ENCODE measurements at regions not wholly inside any gene's neighbourhood (a gene's known extent, or its start where the extent isn't known, plus 50 kb on each side); places are given as distances from the start of the nearest gene placed in this dataset.

DNA sequence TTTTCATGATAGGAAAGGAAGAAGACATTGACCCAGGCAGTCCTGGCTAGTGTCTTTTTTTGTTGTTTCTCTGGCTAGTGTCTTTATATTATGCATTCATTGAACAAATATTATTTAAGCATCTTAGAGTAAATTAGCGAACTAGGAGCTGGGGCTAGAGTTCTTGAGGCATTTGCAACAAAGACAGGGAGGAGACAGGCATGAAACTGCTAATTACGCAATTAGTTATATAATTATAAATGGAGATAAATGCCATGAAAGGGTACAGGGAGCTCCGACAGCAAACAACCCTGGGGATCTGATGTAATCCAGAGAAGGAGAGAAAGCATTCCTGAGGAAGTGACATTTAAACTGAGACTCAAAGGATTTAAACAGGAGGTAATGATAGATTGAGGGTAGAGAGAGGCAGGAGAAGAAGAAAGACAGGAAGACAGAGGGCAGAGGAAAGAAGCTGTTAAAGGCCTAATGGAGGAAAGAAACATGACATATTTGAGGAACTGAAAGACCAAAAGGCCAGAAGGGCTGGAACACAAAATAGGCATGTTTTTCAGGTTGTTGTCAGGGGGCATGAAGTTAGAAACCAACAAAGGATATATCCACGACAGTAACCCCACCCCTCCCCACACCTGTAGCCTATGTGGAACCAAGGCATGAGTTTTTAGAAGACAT is 99.5 kb upstream of the GJB5 start:
- Mint-ChIP-seq H3K4me3 (no peak overlapping the region), H3K27ac (no peak overlapping the region), H3K27me3 (peaks cover 2 to 36% (median 15%) of the 10 kb centered on the region in 5 donors), H3K36me3 (no peaks in the 10 kb centered on the region), H3K4me1 (no peaks in the 10 kb centered on the region), H3K9me3 (no peaks in the 10 kb centered on the region)
- no peak for ATAC-seq
- no peak for DNase-seq
- POLR2A ChIA-PET, result no interaction called here

DNA sequence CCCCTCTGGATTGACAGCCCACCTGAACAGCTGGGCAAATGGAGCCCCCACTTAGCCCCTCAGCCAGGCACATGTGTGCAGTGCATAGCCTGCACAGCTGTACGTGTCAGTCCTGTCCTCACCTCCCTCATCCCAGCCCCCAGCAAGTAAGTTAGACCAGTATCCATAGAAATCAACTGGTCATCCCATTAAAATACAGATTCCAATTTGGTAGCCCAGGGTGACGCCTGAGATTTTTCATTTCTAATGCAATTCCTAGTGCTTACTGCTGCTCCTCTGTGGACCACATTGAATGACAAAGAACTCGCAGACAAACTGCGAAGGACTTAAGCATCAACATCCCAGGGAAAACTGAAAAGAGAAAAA is 99.0 kb upstream of the GJB5 start:
- Mint-ChIP-seq H3K27me3 (peaks cover 4 to 39% (median 17%) of the 10 kb centered on the region in 5 donors), H3K4me3 (no peak overlapping the region), H3K4me1 (no peaks in the 10 kb centered on the region), H3K36me3 (no peaks in the 10 kb centered on the region), H3K9me3 (no peaks in the 10 kb centered on the region), H3K27ac (no peak overlapping the region)
- POLR2A ChIA-PET, result no interaction called here
- no peak for ATAC-seq
- no peak for DNase-seq

DNA sequence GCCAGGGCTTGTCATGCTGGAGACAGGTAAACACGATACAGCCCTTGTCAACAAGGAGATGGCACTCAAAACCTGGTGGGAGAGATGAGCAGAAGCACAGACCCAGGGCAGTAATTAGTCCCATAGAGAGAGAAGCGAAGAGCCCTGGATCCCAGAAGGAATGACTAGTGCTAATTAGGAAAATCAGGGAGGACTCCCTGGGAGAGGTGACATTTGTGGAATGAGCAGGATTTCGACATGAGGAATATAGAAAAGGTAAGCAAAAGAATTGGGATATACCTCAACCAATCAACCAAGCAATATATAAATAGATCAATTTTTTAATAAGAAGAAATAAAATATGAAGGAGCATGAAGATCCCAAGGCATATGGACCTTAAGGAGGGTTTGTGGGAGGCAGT is 98.5 kb upstream of the GJB5 start:
- ATAC-seq (no peak), DNase-seq (no peak)
- no peaks in the 10 kb centered on the region for H3K9me3 Mint-ChIP-seq
- no peaks in the 10 kb centered on the region for H3K36me3 Mint-ChIP-seq
- H3K4me1 Mint-ChIP-seq, result no peaks in the 10 kb centered on the region
- H3K27me3 Mint-ChIP-seq, result peaks cover 4 to 41% (median 21%) of the 10 kb centered on the region in 5 donors
- POLR2A ChIA-PET, result no interaction called here
- no peak overlapping the region for H3K4me3 Mint-ChIP-seq
- no peak overlapping the region for H3K27ac Mint-ChIP-seq

DNA sequence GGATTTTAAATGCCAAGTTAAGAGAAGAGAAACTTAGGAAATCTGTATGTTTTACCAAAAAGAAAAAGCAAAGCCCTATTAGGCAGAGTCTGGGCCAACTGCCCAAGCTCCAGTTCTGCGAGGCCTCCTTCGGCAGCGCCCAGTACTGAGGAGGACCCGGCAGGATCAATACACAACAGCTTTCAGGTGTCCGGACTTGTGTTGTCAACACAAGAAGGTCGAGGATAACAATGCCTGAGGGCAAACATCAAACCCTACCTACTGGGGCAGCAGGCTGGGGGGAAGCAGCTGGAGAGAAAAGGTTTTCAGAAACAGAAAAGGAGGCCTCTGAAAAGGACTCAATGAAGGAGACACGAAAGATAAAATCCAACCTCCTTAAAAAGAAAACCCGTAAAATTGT is 98.1 kb upstream of the GJB5 start:
- no peak for DNase-seq
- H3K36me3 Mint-ChIP-seq, result no peaks in the 10 kb centered on the region
- POLR2A ChIA-PET, result no interaction called here
- H3K27me3 Mint-ChIP-seq, result peaks cover 4 to 41% (median 21%) of the 10 kb centered on the region in 5 donors
- no peak overlapping the region for H3K4me3 Mint-ChIP-seq
- H3K4me1 Mint-ChIP-seq, result no peaks in the 10 kb centered on the region
- no peak for ATAC-seq
- no peak overlapping the region for H3K27ac Mint-ChIP-seq
- H3K9me3 Mint-ChIP-seq, result no peaks in the 10 kb centered on the region

DNA sequence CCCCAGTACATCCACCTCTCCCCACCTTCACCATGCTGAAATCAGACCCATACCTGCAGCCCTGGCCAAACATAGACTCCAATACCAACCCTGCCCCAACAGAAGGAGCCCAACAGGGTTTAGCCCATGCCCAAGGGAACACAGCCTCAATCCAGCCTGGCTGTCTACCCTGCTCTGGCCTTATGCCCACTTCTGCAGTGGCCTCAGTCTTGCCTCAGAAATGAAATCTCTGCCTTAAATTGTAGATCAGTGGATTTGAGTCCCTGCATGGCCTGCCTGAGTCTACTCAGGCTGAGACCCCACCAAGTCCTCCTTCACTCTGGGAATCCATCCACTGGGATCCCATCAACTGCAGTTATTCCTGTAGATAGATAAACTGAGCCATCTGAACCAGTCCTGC is 97.6 kb upstream of the GJB5 start:
- POLR2A ChIA-PET, result no interaction called here
- ATAC-seq (no peak), DNase-seq (no peak)
- Mint-ChIP-seq H3K27me3 (peaks cover 6 to 40% (median 21%) of the 10 kb centered on the region in 5 donors), H3K36me3 (no peaks in the 10 kb centered on the region), H3K9me3 (no peaks in the 10 kb centered on the region), H3K27ac (no peak overlapping the region), H3K4me1 (no peaks in the 10 kb centered on the region), H3K4me3 (no peak overlapping the region)

DNA sequence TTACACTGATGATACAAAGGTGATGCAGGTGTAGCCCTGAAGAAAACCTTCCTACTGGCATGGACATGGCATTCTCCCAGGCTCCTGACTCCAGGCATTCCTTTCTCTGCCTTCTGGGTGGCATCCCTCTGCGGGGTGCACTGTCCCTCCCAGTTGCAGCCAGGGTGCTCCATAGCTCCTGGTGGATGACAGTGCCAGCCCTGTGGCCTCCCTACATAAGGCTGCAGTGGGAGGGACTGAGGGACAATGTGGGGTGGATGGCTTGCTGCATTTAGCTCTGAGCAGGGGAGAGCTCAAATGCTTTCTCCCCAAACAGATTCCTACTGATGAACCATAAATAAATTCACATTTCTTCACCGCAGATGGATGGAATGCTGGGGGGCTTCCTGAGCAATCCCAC is 97.0 kb upstream of the GJB5 start:
- Mint-ChIP-seq H3K4me1 (no peaks in the 10 kb centered on the region), H3K9me3 (no peaks in the 10 kb centered on the region), H3K4me3 (no peak overlapping the region), H3K27me3 (peaks cover 7 to 35% (median 18%) of the 10 kb centered on the region in 5 donors), H3K27ac (no peak overlapping the region), H3K36me3 (no peaks in the 10 kb centered on the region)
- POLR2A ChIA-PET, result no interaction called here
- ATAC-seq (no peak), DNase-seq (no peak)

DNA sequence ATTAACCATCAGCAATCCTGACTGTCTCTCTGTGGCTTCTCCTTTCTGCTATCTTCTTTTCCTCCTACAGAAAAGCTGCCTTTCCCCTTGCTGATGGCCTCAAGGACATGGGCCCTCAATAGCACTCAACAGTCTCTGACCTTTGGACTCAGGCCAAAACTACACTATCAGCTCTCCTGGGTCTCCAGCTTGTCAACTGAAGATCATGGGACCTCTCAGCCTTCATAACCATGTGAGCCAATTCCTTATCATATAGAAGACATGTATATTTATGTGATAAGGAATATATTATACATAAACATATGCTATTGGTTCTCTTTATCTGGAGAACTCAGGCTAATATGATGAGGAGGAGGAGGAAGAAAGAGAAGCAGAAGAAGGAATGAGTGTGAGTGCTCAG is 91.8 kb upstream of the GJB5 start:
- Mint-ChIP-seq H3K36me3 (no peaks in the 10 kb centered on the region), H3K4me1 (no peaks in the 10 kb centered on the region), H3K4me3 (no peak overlapping the region), H3K27ac (no peak overlapping the region), H3K27me3 (peaks cover 8 to 28% (median 11%) of the 10 kb centered on the region in 5 donors), H3K9me3 (no peaks in the 10 kb centered on the region)
- DNase-seq, result no peak
- POLR2A ChIA-PET, result no interaction called here
- ATAC-seq, result no peak

DNA sequence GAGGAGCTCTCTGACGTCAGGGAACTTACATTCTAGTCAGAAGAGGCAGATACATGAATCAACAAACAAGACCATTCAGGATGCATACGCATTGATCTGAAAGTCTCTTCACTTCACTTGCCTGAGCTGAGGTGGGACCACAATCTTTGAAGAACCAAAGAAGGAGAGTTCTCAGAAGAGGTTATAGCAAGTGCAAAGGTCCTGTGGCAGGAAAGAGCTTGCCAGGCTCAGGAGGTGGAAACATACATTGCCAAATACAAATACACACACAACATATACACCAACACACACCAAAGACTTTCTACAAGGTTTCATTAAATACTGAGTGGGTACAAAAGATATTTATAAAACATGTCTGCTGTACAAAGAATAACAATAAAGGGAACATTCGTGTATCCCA is 86.8 kb upstream of the GJB5 start:
- POLR2A ChIA-PET, result no interaction called here
- DNase-seq, result no peak
- Mint-ChIP-seq H3K27ac (no peak overlapping the region), H3K36me3 (peaks cover 0 to 2% (median 0%) of the 10 kb centered on the region in 3 donors), H3K27me3 (peaks cover 11 to 39% (median 16%) of the 10 kb centered on the region in 5 donors), H3K9me3 (peaks cover 0 to 21% (median 3%) of the 10 kb centered on the region in 9 donors), H3K4me3 (no peak overlapping the region), H3K4me1 (no peaks in the 10 kb centered on the region)
- no peak for ATAC-seq

DNA sequence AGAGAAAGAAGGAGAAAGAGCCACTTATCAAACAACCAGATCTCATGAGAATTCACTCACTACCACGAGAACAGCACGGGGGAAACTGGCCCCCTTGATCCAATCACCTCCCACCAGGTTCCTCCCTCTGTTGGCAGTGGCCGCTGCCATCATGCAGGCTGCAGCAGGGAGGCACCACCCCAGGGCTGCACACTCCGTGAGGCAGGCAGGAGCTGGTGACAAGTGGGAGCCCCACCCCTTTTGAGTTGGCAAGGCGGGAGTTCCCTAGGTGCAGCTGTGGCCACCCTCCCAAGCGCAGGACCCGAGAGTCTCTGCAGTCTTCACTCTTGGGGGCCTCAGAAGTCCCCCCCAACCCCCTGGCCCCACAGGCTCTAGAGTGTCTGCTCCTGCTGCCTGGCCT is 83.9 kb upstream of the GJB5 start:
- H3K4me1 Mint-ChIP-seq, result no peaks in the 10 kb centered on the region
- H3K27me3 Mint-ChIP-seq, result peaks cover 13 to 40% (median 16%) of the 10 kb centered on the region in 5 donors
- DNase-seq (no peak), ATAC-seq (no peak)
- POLR2A ChIA-PET, result no interaction called here
- H3K27ac Mint-ChIP-seq, result no peak overlapping the region
- no peak overlapping the region for H3K4me3 Mint-ChIP-seq
- peaks cover 0 to 21% (median 3%) of the 10 kb centered on the region in 9 donors for H3K9me3 Mint-ChIP-seq
- H3K36me3 Mint-ChIP-seq, result peaks cover 0 to 2% (median 0%) of the 10 kb centered on the region in 3 donors

DNA sequence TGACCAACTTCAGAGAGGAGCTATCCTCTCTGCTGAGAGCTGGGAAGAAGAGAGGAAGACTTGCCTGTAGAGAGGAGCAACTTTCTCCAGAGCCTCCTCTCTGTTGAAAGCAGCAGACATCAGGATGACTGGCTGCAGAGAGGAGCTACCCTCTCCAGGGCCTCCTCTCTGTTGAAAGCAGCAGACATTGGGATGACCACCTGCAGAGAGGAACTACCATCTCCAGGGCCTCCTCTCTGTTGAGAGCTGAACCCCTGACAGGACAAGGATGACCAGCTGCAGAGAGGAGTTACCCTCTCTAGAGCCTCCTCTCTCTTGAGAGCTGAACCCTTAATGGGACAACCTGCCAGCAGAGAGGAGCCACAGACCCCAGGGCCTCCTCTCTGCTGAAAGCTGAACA is 83.0 kb upstream of the GJB5 start:
- ATAC-seq, result no peak
- no peak overlapping the region for H3K27ac Mint-ChIP-seq
- H3K36me3 Mint-ChIP-seq, result peaks cover 0 to 2% (median 0%) of the 10 kb centered on the region in 3 donors

DNA sequence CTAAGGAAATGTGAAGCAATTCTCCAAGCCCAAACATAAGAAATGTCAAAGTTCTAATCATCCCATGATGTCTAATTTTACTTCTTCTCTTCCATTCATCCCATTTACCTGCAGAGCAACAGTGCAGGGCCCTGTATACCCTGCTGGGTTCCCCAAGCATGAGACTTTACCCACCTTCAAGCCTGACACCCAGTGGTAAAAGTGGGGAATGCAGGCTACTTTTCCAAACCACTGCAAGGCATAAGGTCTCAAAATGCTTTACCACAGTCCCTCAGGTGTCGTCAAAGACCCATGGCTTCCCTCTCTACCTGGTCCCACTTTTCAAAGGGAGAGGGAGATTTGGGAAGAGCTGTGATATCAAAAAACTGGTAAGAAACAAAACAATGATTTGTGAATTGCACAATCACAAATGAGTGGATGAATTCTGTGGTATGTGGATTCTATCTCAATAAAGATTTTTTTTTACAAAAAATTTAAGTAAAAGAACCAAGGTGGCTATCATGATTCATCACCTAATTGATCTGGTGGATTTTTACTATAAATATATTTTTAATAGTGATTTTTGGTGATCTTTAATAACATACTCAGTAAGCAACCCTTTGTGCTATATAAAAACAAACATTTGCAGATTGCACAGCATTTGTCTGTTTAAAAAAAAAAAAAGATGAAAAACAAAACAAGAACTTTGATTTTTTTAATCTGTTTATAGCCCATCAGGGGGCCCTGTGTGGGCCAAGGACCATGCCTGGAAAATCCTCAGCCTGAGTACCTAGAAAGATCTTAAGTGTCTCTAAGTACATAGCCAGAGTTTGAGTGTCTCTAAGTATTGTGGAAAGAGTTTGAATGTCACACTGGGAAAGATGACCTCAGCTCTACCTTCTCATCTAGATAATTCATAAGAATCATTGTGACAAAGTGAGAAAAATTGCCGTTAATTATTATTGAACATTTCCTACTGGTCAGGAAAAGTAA is 73.1 kb upstream of the GJB5 start:
- no peak overlapping the region for H3K4me3 Mint-ChIP-seq
- POLR2A ChIA-PET, result no interaction called here
- H3K36me3 Mint-ChIP-seq, result no peaks in the 10 kb centered on the region
- H3K4me1 Mint-ChIP-seq, result peaks cover 6 to 15% (median 10%) of the 10 kb centered on the region in 4 donors
- H3K27ac Mint-ChIP-seq, result no peak overlapping the region
- H3K9me3 Mint-ChIP-seq, result no peaks in the 10 kb centered on the region
- peak in 8 of 10 donors; percentile 1 to 66 (median 20) for DNase-seq
- ATAC-seq, result peak in 1 of 2 donors; percentile 51
- H3K27me3 Mint-ChIP-seq, result peaks cover 0 to 29% (median 10%) of the 10 kb centered on the region in 5 donors

More for the DNA sequence above, 83.0 kb upstream of the GJB5 start:
- H3K9me3 Mint-ChIP-seq, result peaks cover 0 to 21% (median 3%) of the 10 kb centered on the region in 9 donors
- no peak overlapping the region for H3K4me3 Mint-ChIP-seq
- POLR2A ChIA-PET, result no interaction called here
- H3K27me3 Mint-ChIP-seq, result peaks cover 13 to 49% (median 15%) of the 10 kb centered on the region in 5 donors
- DNase-seq, result no peak
- H3K4me1 Mint-ChIP-seq, result no peaks in the 10 kb centered on the region

DNA sequence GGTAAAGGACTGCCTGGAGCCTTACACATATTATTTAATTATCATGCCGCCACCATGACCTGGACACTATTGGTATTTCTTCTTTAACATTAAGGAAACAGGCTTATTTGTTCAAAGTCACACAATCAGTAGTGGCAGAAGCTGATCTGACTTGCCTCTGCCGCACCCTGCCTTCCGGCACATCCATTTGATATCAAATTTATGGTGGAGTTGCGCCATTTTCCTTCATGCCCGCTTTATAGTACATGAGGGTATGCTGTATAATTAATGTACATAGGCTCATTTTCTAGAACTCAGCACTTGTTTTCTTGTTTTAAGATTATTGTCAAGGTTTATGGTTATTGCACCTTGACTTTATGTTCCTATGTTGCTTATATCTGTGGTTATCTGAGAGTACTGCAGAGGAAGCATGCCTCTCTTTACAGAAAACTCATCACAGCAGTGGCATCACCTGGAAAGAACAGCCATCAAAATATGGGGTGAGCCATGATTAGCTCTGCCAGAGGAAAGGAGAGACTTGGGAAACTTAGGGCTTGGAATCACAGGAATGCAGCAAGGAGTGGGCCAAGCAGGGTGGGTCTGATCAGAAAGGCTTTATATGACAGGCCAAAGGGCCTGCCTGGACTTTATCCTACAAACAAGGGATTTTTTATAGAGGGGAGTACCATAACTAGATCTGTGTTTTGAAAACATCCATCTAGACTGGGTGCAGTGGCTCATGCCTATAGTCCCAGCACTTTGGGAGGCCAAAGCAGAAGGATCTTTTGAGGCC is 72.2 kb upstream of the GJB5 start:
- Mint-ChIP-seq H3K27ac (no peak overlapping the region), H3K9me3 (no peaks in the 10 kb centered on the region), H3K36me3 (no peaks in the 10 kb centered on the region), H3K4me1 (peaks cover 6 to 15% (median 10%) of the 10 kb centered on the region in 4 donors), H3K4me3 (no peak overlapping the region), H3K27me3 (peaks cover 2 to 20% (median 10%) of the 10 kb centered on the region in 5 donors)
- POLR2A ChIA-PET, result no interaction called here
- ATAC-seq (no peak), DNase-seq (no peak)

DNA sequence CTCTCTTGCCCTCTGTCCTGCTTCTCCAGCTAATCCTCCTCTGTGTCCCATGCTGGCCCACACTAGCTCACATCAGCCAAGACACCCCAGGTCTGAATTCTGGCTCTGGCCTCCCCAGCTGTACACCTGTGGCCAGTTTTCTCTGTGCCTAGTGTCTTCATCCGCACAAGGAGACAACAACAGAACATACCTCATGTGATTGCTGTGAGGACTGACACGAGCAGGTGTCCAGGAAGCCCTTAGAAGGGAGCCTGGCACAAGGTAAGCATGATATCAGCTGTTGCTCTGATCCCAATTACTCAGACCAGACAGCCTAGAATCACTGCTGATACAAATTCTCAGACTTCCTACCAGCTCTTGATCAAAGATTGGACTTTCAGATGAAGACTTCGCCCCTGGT is 71.2 kb upstream of the GJB5 start:
- H3K4me1 Mint-ChIP-seq, result peaks cover 6 to 15% (median 10%) of the 10 kb centered on the region in 4 donors

More for the DNA sequence above, 71.2 kb upstream of the GJB5 start:
- POLR2A ChIA-PET, result no interaction called here
- DNase-seq, result no peak
- H3K4me3 Mint-ChIP-seq, result no peak overlapping the region
- H3K9me3 Mint-ChIP-seq, result no peaks in the 10 kb centered on the region
- ATAC-seq, result no peak
- peak overlapping the region in 1 of 10 donors; percentile 66 for H3K27ac Mint-ChIP-seq
- H3K36me3 Mint-ChIP-seq, result no peaks in the 10 kb centered on the region
- peaks cover 2 to 17% (median 13%) of the 10 kb centered on the region in 5 donors for H3K27me3 Mint-ChIP-seq
